Aorta (tissue), 5 donors: ENCODE measurements at regions not wholly inside any gene's neighbourhood (a gene's known extent, or its start where the extent isn't known, plus 50 kb on each side); places are given as distances from the start of the nearest gene placed in this dataset.

Source experiments
- ATAC-seq: fragments of 200-7000 bp; cut with Tn5 transposase; one replicate; pipeline ENCODE4 v1.9.1; 2022; ENCODE audit warnings: moderate library complexity; ENCODE audit not compliant: low FRiP score
- DNase-seq, 2 donors: peaks; one replicate each; pipeline ENCODE4 v3.0.0-alpha.2; 2020
- H3K27ac ChIP-seq, 2 donors: one replicate each; pipeline ENCODE4 v1.5.1; 2013; ENCODE audit warnings: low read length in 2 of 2, mild to moderate bottlenecking in 2 of 2, moderate library complexity in 2 of 2, control low read depth in 1 of 2, inconsistent platforms in 1 of 2, low read depth in 1 of 2
- H3K27me3 ChIP-seq, 2 donors: one replicate each; pipeline ENCODE4 v1.6.1; 2013; ENCODE audit warnings: control low read depth in 1 of 2, low read length in 1 of 2, mild to moderate bottlenecking in 1 of 2, moderate library complexity in 1 of 2; ENCODE audit not compliant: insufficient read depth in 2 of 2, control insufficient read depth in 1 of 2
- H3K36me3 ChIP-seq, 2 donors: one replicate each; pipeline ENCODE4 v1.6.1; 2013; ENCODE audit warnings: control low read depth in 1 of 2, low read length in 1 of 2, mild to moderate bottlenecking in 1 of 2; ENCODE audit not compliant: insufficient read depth in 2 of 2, control insufficient read depth in 1 of 2
- H3K4me1 ChIP-seq, 2 donors: one replicate each; pipeline ENCODE4 v1.6.1; 2013; ENCODE audit warnings: low read length in 2 of 2, control low read depth in 1 of 2, mild to moderate bottlenecking in 1 of 2, moderate library complexity in 1 of 2; ENCODE audit not compliant: insufficient read depth in 2 of 2, control insufficient read depth in 1 of 2
- H3K4me3 ChIP-seq, 2 donors: one replicate each; pipeline ENCODE4 v1.5.1; 2013; ENCODE audit warnings: low read length in 2 of 2, control low read depth in 1 of 2, mild to moderate bottlenecking in 1 of 2
- H3K9me3 ChIP-seq: one replicate; pipeline ENCODE4 v1.6.1; 2013; ENCODE audit warnings: mild to moderate bottlenecking, low read length; ENCODE audit not compliant: control insufficient read depth
- WGBS, 2 donors: extraction: QIAGEN DNeasy Blood & Tissue Kit; methylation state at CpG; one replicate each; pipeline ENCODE4 v1.1.7; 2013; 5-methylcytosine and 5-hydroxymethylcytosine counted together
- intact Hi-C, 2 donors: fragments of 100-400 bp; cut with DNase I; formaldehyde crosslinking; loops; one replicate each; pipeline versions ENCODE4 v1.14.2 to v1.15.0; 2022
- donor health status: healthy with polysubstance abuse.
- donor health status: Bipolar disorder and iron deficiency.
- donor health status: DM: no; HTN: no; CAD: no.
- donor health status: DM: no; HTN: no; CAD: no.
- donor health status: DM: yes; HTN: yes; CAD: no.

DNA sequence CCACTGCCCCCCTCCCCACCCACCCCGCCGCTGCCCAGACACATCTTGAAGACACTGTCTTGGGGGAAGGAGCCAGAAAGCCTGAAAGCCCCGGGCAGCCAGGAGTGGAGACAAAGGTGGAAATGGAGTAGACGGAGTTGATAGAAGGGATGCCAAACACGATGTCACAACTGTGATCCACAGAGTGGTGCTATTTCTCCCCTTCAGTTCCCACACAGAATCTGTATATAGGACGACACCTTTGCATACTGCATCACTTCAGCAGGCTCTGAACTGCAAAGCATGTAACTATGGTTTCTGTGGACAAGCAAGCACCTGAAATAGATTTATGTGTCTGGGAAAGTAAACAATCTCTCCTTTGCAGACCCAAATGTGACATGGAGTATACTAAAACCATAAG is 56.4 kb upstream of the F13A1 start:
- H3K4me1 ChIP-seq = no peaks in the 10 kb centered on the region
- ATAC-seq (no peak), DNase-seq (no peak)
- 65 to 68% methylated on average over 6 of the region's 6 CpGs for WGBS, 2 donors
- no peaks in the 10 kb centered on the region for H3K27me3 ChIP-seq
- H3K36me3 ChIP-seq = no peaks in the 10 kb centered on the region
- no peaks in the 10 kb centered on the region for H3K9me3 ChIP-seq
- no peak overlapping the region for H3K4me3 ChIP-seq
- H3K27ac ChIP-seq = no peak overlapping the region
- intact Hi-C loops = no loop called here

DNA sequence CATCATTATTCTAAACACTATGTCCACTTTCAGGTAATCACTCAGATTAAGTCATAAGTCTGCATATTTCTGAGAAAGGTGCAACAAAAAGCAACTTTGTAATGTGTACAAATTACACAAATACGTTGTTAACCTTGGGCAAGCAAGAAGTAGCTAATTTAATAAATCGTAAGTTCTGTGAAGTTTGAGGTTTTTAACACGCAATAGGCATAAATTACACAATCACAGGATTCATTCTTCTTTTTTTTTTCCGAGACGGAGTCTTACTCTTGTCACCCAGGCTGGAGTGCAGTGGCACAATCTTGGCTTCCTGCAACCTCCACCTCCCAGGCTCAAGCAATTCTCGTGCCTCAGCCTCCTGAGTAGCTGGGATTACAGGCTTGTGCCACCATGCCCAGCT is 57.2 kb upstream of the F13A1 start:
- 90 to 91% methylated on average over 6 of the region's 6 CpGs for WGBS, 2 donors

DNA sequence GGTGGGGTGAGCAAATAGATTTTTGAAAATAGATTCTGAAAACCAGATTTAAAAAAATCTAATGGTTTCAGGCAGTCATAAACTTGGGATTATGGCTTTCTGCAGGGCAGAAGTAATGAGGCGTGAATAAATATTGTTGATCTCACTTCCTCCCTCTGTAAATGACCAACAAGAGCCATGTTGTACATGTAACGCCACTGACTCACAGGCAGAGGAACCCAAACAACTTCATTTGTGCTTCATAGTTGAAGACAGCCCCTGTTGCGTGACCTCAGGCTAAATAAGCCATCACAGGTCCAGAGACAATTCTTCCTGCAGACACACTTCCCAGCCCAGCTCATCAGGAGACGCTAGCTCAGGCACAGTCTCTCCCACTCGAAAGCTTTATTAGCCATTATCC is 59.1 kb upstream of the F13A1 start:
- no peak for DNase-seq
- Histone ChIP-seq H3K9me3 (peaks cover 4% of the 10 kb centered on the region), H3K4me3 (no peak overlapping the region), H3K27ac (no peak overlapping the region), H3K27me3 (no peaks in the 10 kb centered on the region), H3K36me3 (no peaks in the 10 kb centered on the region), H3K4me1 (no peaks in the 10 kb centered on the region)
- intact Hi-C loops = no loop called here
- WGBS, 2 donors = 90 to 93% methylated on average over 5 of the region's 5 CpGs
- no peak for ATAC-seq

More for the DNA sequence above, 57.2 kb upstream of the F13A1 start:
- Histone ChIP-seq H3K36me3 (no peaks in the 10 kb centered on the region), H3K27me3 (no peaks in the 10 kb centered on the region), H3K4me1 (no peaks in the 10 kb centered on the region), H3K9me3 (peaks cover 4% of the 10 kb centered on the region), H3K27ac (no peak overlapping the region), H3K4me3 (no peak overlapping the region)
- intact Hi-C loops = no loop called here
- DNase-seq = no peak
- no peak for ATAC-seq

DNA sequence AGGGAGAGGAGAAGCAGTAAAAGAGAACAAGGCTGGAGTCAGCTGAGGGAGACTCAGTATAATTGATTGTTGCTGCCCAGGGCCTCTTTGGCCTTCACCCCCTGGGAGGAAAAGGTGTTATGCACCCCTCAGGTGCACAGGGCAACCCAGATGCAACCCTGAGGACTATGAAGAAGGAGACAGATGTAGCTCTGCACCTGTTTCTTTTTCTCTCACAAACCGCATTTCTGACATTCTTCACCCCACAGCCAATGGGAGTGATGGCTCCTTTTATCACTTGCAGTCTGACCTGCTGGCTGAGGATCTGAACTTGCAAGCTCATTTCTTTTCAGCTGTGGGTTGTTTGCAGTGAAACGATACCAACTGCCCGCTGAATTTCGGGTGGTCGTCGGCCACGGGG is 64.1 kb upstream of the F13A1 start:
- intact Hi-C loops = no loop called here
- no peaks in the 10 kb centered on the region for H3K4me1 ChIP-seq
- H3K36me3 ChIP-seq = no peaks in the 10 kb centered on the region
- ATAC-seq = no peak
- no peaks in the 10 kb centered on the region for H3K27me3 ChIP-seq
- no peak overlapping the region for H3K4me3 ChIP-seq
- 86 to 90% methylated on average over 7 of the region's 7 CpGs for WGBS, 2 donors
- DNase-seq = no peak
- no peak overlapping the region for H3K27ac ChIP-seq
- peaks cover 4% of the 10 kb centered on the region for H3K9me3 ChIP-seq

DNA sequence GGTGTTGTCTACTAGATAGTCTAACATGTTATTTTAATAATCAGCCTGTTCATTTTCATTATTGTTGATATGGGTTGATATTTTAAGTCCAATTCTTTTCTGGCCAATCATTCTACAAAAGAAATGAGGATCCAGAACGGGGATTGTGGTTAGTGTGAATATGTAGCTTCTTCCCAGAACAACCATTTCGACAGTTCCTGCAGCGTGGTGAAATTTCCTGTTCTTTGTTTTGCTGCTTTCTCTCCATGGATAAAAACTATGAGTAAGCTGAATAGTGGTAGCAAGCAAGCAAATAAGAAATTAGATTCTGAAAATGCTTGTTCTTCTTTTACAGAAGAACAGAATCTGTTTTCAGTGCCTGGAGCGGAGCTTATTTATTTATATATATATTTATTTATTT is 65.5 kb upstream of the F13A1 start:
- Histone ChIP-seq H3K27me3 (no peaks in the 10 kb centered on the region), H3K4me3 (no peak overlapping the region), H3K36me3 (no peaks in the 10 kb centered on the region), H3K9me3 (peaks cover 4% of the 10 kb centered on the region), H3K27ac (no peak overlapping the region), H3K4me1 (no peaks in the 10 kb centered on the region)
- no peak for ATAC-seq
- DNase-seq = peak in 1 of 2 donors; percentile 49
- 83 to 89% methylated on average over 4 of the region's 4 CpGs for WGBS, 2 donors
- intact Hi-C loops = no loop called here

DNA sequence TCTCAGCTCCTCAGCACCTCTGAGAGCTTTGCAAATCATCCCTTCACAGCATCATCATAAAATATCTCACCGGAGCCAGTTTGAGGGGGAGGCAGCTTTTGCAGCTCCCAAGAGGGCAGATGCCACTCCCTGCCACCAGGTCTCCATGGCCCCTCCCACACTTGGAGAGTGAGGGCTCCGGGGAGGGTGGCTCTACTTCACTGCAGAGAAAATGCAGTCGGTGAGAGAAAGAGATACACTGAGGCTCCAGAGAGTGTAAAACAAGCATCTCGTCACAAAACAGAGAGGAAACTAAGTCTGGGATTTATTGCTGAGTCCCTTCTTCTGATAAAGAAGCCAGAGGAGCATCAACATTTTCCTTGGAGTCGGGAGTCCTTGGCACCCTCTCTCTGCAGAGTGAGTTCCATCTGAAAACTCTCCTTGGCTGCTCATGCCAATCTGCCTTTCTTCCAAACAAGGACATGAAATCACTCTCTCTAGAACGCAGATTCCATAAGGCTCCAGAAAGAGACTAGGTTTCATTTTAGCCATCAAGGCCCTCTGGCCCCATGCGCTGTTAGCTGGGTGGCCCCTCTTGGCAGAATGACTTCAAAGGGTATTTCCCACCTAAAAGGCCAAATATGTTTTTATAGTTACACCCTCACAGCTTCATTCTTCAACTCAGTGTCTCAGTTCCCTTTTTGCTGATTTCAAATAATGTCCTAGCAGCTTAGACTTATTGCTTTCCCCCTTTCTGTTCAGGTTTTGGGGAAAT is 70.6 kb upstream of the F13A1 start:
- no peaks in the 10 kb centered on the region for H3K4me1 ChIP-seq
- WGBS, 2 donors = 5 to 11% methylated on average over 7 of the region's 7 CpGs
- no peak overlapping the region for H3K4me3 ChIP-seq
- H3K36me3 ChIP-seq = no peaks in the 10 kb centered on the region
- H3K9me3 ChIP-seq = no peaks in the 10 kb centered on the region
- no peak for DNase-seq
- ATAC-seq = no peak
- no peak overlapping the region for H3K27ac ChIP-seq
- H3K27me3 ChIP-seq = no peaks in the 10 kb centered on the region
- intact Hi-C loops = no loop called here

DNA sequence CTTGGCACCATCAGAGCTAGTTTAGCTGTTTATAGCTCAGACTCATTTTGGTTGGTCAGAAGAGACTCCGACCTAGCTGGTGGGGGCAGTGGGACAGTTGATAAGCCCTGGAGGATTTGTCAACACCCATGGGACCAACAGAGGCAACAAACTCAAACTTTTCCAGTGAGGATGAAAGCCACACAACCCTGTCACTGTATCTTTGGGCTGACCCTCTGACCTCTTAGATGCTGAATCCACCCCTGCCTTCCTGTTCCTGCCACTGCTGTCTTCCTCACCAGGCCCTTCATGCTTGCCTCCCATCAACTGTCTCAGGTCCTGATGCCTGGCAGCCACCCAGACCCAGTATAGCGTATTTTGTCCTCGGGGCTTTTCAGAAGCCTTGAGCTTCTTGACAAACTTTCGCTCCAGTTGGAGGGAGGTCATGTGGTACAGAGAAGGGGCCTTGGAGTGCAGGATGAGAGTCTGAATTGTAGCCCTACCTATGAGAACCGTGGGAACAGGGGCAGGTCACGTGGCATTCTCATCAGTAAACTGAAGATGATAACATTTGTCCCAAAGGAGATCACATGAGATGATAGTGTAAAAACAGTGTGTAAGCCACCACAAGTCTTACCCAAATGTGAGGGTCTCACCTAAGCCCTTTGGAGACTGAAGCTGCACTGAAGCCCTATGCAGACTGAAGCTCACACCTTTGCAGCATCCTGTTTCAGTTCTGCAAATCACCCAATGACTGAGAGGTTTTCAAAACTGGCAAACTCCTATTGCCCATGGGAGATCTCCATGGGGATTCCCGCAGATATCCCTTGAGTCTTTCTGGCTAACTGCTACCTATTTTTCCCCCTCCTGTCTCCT is 72.0 kb upstream of the F13A1 start:
- 89 to 93% methylated on average over 7 of the region's 7 CpGs for WGBS, 2 donors
- intact Hi-C loops = no loop called here

DNA sequence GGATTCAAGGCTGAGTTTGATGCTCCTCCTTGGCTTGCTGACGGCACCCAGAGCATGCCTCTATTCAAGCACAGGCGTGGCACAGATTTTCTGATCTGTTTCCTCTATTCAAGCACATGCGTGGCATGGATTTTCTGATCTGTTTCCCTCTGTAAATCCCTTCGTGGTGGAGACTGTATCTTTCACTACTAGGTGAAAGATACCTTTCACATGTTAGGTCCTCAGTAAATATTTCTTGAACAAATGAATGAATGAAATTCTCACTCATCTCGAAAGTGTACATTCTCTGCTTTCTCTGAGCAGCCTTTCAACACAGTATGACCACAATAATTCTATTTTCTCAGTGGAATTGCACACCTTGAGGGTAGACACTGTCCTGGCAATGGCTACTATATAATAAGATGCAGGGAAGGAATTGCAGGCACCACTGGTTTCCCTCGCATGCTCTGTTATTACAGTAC is 72.6 kb upstream of the F13A1 start:
- Histone ChIP-seq H3K9me3 (no peaks in the 10 kb centered on the region), H3K27ac (no peak overlapping the region), H3K4me1 (no peaks in the 10 kb centered on the region), H3K27me3 (no peaks in the 10 kb centered on the region), H3K36me3 (no peaks in the 10 kb centered on the region), H3K4me3 (no peak overlapping the region)
- intact Hi-C loops = no loop called here
- no peak for ATAC-seq
- WGBS, 2 donors = 88 to 90% methylated on average over 6 of the region's 6 CpGs
- DNase-seq = no peak

More for the DNA sequence above, 72.0 kb upstream of the F13A1 start:
- Histone ChIP-seq H3K27ac (no peak overlapping the region), H3K27me3 (no peaks in the 10 kb centered on the region), H3K9me3 (no peaks in the 10 kb centered on the region), H3K36me3 (no peaks in the 10 kb centered on the region), H3K4me1 (no peaks in the 10 kb centered on the region), H3K4me3 (no peak overlapping the region)
- DNase-seq (no peak), ATAC-seq (no peak)
